ENCODE measurements at regions not wholly inside any gene's neighbourhood (a gene's known extent, or its start where the extent isn't known, plus 50 kb on each side); places are given as distances from the start of the nearest gene placed in this dataset.
"Not testable (repeated sequence)": the region's sequence is repeated elsewhere in the genome, so short reads cannot be mapped to it uniquely, and the experiment has no call there.

- TF ChIP-seq CTCF (IDR thresholded peaks at IDR 0.05; ENCODE audit: low read depth, low read length) (no peak), POLR2A (IDR thresholded peaks at IDR 0.05; ENCODE audit: extremely low read depth, insufficient read length) (no peak), MAX (IDR thresholded peaks at IDR 0.05; ENCODE audit: low read depth, low read length) (no peak), MYC (IDR thresholded peaks at IDR 0.05; ENCODE audit: low read depth, low read length) (no peak)
- no peak overlapping the region for H3K4me3 ChIP-seq (ENCODE audit: low read depth, low read length)
- DNase-seq (ENCODE audit: low read depth) = no peak
Observed at GRCh38 chr1:191414981-191415640, 743.2 kb upstream of the RGS18 start.

- H3K4me3 ChIP-seq (ENCODE audit: low read depth, low read length) = no peak overlapping the region
- TF ChIP-seq CTCF (IDR thresholded peaks at IDR 0.05; ENCODE audit: low read depth, low read length) = no peak
- TF ChIP-seq POLR2A (IDR thresholded peaks at IDR 0.05; ENCODE audit: extremely low read depth, insufficient read length) = no peak
- TF ChIP-seq MAX (IDR thresholded peaks at IDR 0.05; ENCODE audit: low read depth, low read length) = no peak
- TF ChIP-seq MYC (IDR thresholded peaks at IDR 0.05; ENCODE audit: low read depth, low read length) = no peak
- DNase-seq (ENCODE audit: low read depth) = no peak
Observed at GRCh38 chr1:191419842-191420241, 738.4 kb upstream of the RGS18 start.

GRCh38 chr1:191427593-191427992 is 730.7 kb upstream of the RGS18 start:
- no peak overlapping the region for H3K4me3 ChIP-seq (ENCODE audit: low read depth, low read length)
- TF ChIP-seq MYC (IDR thresholded peaks at IDR 0.05; ENCODE audit: low read depth, low read length) = no peak
- TF ChIP-seq POLR2A (IDR thresholded peaks at IDR 0.05; ENCODE audit: extremely low read depth, insufficient read length) = no peak
- no peak for TF ChIP-seq CTCF (IDR thresholded peaks at IDR 0.05; ENCODE audit: low read depth, low read length)
- TF ChIP-seq MAX (IDR thresholded peaks at IDR 0.05; ENCODE audit: low read depth, low read length) = no peak
- no peak for DNase-seq (ENCODE audit: low read depth)

GRCh38 chr1:191432817-191433216 is 725.4 kb upstream of the RGS18 start:
- TF ChIP-seq CTCF (IDR thresholded peaks at IDR 0.05; ENCODE audit: low read depth, low read length) = no peak
- no peak for TF ChIP-seq POLR2A (IDR thresholded peaks at IDR 0.05; ENCODE audit: extremely low read depth, insufficient read length)
- TF ChIP-seq MYC (IDR thresholded peaks at IDR 0.05; ENCODE audit: low read depth, low read length) = no peak
- TF ChIP-seq MAX (IDR thresholded peaks at IDR 0.05; ENCODE audit: low read depth, low read length) = no peak
- no peak for DNase-seq (ENCODE audit: low read depth)
- no peak overlapping the region for H3K4me3 ChIP-seq (ENCODE audit: low read depth, low read length)

GRCh38 chr1:191438979-191439378 is 719.3 kb upstream of the RGS18 start:
- H3K4me3 ChIP-seq (ENCODE audit: low read depth, low read length) = no peak overlapping the region
- TF ChIP-seq MAX (IDR thresholded peaks at IDR 0.05; ENCODE audit: low read depth, low read length) (no peak), MYC (IDR thresholded peaks at IDR 0.05; ENCODE audit: low read depth, low read length) (no peak), POLR2A (IDR thresholded peaks at IDR 0.05; ENCODE audit: extremely low read depth, insufficient read length) (no peak), CTCF (IDR thresholded peaks at IDR 0.05; ENCODE audit: low read depth, low read length) (no peak)
- no peak for DNase-seq (ENCODE audit: low read depth)

- not testable (repeated sequence) for DNase-seq (ENCODE audit: low read depth)
Observed at GRCh38 chr1:191448279-191448678, 710.0 kb upstream of the RGS18 start.

More at GRCh38 chr1:191448279-191448678, 710.0 kb upstream of the RGS18 start:
- not testable (repeated sequence) for H3K4me3 ChIP-seq (ENCODE audit: low read depth, low read length)

All from NB4 (cell line).